HPDE6-E6E7 (cell line): ENCODE measurements at regions not wholly inside any gene's neighbourhood (a gene's known extent, or its start where the extent isn't known, plus 50 kb on each side); places are given as distances from the start of the nearest gene placed in this dataset.
"Not testable (repeated sequence)": the region's sequence is repeated elsewhere in the genome, so short reads cannot be mapped to it uniquely, and the experiment has no call there.

Experiments
- DNase-seq: peaks from one replicate; pipeline ENCODE4 v3.0.0; 2011; ENCODE audit warnings: missing footprints; ENCODE audit errors: extremely low spot score

DNA sequence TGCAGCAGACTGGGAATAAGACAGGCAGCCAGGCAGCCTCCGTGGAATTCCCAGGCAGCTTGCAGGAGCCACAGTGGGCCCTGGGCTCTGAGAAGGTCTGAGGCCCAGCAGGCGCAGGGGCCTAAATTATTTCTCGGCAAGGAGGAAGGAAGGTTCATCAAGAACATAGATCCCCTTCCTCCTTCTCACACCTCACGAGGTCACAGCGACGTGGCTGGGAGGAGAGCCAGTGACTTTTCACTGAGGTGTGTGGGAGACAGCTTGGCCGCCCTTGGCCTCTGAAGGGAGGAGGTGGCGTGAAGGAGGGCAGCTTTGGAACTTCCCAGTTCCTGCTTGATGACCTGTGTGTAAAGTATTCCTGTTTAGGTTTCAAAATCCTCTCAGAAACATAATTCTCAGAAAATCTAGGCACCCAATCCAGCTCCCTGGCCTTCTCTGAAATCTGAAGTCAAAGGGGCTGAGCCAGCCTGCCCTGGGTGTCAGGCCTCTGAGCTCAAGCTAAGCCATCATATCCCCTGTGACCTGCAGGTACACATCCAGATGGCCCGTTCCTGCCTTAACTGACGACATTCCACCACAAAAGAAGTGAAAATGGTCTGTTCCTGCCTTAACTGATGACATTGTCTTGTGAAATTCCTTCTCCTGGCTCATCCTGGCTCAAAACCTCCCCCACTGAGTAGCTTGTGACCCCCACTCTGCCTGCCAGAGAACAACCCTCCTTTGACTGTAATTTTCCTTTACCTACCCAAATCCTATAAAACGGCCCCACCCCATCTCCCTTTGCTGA is 161.0 kb downstream of the ADRA2C start:
- DNase-seq, result not testable (repeated sequence)

DNA sequence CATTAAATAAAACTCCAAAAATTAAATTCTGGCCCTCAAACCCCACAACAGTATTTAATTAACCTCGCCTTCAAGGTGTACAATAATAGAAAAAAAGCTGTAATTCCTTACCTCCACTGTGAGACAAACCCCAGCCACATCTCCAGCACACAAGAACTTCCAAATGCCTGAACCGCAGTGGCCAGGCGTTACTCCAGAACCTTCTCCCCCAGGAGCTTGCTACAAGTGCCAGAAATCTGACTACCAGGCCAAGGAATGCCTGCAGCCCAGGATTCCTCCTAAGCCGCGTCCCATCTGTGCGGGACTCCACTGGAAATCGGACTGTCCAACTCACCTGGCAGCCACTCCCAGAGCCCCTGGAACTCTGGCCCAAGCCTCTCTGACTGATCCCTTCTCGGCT is 163.2 kb downstream of the ADRA2C start:
- not testable (repeated sequence) for DNase-seq

DNA sequence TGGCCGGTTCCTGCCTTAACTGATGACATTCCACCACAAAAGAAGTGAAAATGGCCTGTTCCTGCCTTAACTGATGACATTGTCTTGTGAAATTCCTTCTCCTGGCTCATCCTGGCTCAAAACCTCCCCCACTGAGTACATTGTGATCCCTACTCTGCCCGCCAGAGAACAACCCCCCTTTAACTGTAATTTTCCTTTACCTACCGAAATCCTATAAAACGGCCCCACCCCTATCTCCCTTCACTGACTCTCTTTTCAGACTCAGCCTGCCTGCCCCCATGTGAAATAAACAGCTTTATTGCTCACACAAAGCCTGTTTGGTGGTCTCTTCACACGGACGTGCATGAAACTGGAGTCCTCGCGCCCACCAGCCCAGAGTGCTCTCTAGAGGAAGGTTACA is 166.5 kb downstream of the ADRA2C start:
- not testable (repeated sequence) for DNase-seq

DNA sequence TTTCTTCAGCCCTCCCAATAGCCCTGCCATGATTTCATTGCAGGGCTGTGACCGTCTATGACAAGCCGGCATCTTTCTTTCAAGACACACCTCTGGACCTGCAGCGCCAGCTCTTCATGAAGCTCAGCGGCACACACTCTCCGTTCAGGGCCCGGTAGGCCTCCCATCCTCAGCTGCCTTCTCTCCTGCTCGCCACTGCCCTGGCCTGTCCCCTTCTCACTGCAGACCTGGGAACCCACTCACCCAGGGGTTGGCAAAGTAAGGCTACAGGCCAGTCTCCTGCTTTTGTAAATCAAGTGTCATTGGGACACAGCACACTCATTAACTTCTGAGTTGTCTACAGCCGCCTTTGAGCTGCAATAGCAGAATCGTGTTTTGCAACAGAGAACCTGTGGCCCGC is 169.2 kb downstream of the ADRA2C start:
- DNase-seq, result not testable (repeated sequence)

DNA sequence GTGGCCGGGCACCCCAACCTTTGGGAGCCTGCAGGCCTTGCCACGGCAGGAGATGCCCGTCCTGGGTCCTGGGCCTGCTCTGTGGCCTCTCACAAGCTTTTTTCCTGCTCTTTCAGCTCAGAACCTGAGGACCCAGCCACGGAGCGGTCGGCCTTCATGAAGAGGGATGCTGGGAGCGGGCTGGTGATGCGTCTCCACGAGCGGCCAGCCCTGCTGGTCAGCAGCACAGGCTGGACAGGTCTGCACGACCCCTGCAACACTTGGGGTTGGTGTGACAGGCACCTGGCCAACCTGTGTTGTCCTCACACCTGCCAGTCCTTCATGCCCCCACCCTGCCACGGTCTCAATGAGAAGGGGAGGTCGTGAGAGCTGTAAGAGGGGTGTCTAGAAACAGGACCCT is 170.0 kb downstream of the ADRA2C start:
- DNase-seq, result no peak

DNA sequence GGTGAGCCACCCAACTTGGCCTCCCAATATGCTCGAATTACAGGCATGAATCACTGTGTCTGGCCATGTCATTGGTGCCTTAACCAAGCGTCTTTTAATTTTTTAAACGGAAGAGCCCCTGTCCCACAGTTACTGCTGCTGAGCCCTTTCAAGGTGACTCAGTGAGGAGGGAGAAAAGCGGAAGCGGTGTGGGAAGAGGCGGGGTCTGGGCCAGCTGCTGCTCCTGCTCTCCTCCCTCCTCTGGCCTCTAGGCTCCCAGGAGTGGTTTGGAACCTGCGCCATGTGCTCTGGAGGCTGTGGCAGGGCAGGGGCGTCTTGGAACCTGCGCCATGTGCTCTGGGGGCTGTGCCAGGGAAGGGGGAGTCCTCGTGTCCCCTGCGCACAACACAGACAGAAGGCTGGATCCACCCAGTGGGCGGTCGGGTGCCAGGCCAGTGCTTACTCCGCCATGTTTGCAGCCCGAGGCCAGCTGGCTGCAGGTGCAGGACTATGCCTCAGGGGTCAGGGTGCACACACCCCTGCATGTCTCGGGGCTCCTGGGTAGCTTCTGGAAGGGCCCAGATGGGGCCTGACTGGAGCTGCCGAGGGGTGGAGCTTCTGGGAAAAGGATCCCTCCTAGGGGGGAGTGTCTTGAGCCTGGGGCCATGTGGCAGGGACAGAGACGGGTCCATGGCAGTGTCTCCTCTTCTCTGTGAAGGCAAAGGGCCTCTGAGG is 171.8 kb downstream of the ADRA2C start:
- DNase-seq, result not testable (repeated sequence)

DNA sequence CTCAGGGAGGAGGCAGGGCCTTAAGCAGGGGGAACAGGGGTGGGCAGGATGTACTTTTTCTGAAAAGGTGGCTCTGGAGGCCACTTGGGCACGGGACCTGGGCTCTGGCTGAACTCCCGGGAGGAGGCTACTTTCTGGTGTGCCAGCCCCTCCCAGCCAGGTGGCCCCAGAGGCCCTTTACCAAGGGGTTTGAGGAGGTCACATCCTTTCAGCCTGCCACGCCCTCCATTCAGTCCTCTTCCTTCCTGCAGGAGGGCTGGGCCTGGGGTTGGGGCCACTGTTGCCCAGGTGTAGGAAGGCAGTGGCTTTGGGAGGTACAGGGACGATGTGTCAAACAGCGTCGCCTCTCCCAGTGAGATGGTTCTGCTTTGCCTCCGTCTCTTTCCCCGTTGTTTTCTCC is 172.5 kb downstream of the ADRA2C start:
- DNase-seq, result not testable (repeated sequence)

DNA sequence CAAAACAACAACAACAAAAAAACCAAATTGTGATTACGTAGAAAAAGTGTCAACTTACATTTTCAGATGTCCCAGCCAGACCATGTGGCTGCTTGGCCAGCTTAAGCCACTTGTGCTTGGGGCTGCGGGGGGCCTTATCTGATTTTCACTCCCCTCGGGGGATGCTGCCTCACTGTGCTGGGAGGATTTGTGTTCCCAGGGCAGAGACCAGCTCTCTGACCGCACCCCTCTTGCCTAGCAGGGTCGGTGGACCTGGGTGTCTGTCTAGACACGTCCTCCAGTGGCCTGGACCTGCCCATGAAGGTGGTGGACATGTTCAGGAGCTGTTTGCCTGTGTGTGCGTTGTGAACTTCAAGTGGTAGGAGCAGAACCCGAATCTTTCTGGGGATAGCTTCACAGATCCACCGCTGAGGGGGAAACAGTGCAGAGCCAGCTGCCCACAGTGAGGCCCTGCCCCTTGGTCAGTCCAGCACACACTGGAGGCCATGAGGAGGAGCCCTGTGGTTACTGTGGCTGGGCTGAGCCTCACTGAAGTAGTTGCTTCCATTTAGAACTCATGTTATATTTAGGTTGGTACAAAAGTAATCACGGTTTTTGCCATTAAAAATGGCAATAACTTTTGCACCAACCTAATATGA is 173.9 kb downstream of the ADRA2C start:
- peak; percentile 0 for DNase-seq

DNA sequence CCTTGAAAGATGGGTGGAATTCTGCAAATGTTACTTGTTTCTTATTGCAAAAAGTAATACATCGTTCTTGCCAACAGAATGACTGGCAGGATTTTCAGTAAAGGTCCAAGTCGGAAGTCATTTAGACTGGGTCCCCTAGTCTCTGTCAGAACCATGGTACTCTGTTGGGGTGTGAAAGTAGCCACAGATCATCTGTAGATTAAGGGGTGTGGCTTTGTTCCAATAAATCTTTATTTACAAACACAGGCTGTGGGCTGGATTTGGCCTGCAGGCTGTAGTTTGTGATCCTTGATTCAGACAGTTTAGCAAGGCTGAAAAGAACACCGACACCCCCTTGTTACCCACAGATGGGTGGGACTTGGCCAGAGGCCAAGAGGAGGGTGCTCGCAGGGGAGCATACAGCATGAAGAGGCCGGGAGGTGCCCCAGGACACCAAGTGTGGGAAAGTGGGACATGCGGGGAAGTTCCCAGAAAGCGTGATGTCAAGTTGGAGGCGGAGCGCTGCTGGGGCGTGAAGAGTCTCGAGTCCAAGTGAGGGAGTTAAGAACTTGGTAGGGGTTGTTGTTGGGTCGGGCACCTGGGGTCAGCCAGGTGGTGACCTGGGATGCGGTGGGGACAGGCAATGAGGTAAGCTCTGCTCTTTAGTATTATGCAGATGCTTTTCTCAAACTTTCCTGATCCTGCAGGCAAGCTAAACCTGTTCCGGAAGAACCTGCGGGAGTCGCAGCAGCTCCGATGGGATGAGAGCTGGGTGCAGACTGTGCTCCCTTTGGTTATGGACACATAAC is 175.7 kb downstream of the ADRA2C start:
- DNase-seq, result not testable (repeated sequence)

DNA sequence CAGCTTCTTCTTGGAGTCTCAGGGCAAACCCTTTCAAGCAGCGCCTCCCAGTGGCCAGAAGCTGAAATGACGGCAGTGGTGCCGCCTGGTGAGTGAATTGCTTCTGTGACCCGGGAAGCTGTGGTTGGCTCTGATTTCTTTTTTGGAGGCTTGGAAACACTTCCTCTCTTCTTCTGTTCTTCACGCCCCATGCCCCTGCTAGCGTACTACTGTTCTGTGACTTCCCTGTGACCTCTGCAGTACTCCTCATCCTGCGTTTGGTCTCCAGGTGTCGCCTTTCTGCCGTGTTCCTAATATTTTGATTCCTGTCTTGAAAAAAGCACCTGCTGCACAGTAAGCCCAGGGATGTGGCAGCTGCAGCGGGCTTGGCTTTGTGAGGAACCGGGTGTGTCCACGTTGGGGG is 176.4 kb downstream of the ADRA2C start:
- DNase-seq, result peak; percentile 8

DNA sequence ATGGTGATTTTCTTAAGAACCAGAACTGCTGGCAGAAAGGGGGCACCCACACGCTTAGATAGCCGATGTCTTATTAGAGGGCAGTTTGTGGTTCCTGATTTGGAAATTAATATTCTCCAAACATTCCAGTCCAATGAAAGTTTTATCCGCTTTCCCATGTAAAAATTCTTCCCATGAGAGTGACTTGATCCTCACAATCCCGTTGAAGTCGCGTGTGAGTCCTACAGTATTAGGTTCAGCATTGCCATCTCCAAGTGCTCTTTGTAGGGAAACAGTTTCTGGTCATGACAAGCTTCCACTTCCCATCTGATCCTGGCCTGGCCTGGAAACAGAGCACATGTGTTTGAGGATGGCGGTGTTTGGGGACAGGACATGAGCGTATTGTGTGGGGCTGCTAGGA is 176.9 kb downstream of the ADRA2C start:
- DNase-seq, result not testable (repeated sequence)

DNA sequence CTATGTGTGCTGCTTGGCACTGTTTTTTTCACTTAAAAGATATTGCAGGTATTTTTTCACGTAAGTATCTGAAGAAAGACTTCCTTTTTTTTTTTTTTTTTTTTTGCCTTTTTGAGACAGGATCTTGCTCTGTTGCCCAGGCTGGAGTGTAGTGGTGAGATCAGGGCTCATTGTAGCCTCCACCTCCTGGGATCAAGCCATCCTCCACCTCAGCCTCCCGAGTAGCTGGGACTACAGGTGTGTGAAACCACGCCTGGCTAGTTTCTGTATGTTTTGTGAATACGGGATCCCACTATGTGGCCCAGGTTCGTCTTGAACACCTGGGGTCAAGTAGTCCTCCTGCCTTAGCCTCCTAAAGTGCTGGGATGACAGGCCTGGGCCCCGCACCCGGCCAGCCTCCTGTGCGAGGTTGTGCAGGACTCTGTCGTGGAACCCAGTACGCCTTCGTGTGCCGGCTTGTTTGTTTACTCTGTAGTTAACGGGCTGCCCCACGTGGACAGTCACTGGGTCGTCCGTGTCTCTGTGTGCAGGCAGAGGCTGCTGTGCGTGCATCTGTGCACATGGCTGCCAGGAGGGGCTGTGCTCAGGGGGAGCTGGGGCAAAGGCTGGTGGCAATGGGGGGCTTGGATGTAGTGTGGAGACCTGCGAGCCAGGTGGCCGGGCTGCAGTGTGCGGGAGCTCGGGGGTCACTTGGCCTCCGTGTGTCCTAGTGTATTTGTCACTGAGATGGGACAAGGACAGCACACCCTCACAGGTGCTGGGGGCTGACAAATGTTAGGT is 179.5 kb downstream of the ADRA2C start:
- no peak for DNase-seq

DNA sequence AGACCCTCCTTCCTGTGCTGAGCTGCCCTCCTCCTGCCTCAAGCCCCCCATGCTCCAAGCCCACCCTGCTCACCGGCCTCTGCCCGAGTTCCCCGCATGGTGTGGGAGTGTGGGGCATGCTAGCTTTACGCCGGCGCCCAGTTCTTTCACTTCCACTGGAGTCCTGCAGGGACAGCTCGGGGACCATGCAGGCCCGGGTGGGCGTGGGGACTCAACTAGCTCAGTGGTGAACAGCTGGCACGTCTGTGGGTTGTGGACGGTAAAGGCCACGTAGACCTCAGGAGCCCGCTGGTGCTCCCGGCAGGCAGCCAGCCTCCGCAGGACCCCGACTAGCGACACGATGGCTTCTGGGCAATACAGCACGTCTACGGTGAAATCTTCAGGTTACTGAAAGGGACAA is 180.4 kb downstream of the ADRA2C start:
- DNase-seq, result not testable (repeated sequence)

DNA sequence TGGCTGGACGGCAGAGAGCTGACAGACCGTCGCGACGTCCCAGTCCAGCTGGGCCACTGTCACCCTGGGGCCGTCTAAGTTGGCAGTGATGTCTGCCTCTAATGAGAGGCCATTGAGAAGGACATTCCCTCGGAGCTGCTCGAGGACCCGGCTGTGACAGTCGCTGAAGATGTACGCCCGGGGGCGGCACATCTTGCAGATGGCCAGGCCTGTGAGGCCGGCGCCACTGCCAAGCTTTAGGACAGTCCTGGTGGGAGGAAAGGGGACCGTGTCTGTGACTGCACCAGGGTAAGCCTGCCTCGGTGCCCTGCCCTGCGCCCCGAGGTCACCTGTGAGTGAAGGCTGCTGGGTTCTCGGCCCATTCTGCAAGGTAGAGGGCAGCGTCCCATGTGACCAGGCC is 181.6 kb downstream of the ADRA2C start:
- DNase-seq, result not testable (repeated sequence)

DNA sequence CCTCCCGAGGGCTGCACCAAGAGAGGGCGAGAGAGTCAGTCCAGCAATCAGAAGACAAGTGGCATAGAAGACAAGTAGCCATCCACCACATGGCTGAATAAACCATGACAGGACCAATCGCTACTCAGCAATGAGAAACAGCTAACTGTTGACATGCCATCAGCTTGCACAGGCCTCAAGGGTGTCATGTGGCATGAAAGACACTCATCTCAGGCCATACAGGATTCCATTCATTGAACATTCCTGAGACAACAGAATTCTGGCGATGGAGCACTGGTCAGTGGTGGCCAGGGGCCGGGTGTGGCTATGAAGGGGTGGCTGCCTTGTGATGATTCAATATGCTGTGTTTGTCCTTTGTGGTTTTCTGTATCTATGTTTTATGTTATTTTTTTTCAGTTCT is 182.0 kb downstream of the ADRA2C start:
- DNase-seq, result not testable (repeated sequence)

DNA sequence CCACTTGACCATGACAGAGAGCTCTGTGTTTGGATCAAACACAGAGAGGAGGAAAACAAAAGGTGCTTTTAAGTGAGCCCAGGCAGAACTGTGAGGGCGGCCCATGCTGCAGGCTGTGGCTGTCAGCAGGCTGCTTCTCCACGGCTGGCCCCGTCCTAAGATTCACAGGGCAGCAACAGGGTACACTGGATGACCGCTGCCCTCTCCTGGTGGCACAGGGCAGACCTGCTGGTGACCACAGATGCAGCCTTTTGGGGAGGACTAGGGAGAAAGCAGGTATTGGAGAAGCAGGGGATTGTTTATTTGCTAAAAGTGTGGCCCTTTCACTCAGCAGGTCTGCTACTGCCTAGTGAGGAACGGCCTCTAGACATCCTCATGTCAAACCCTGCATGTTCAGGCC is 183.7 kb downstream of the ADRA2C start:
- not testable (repeated sequence) for DNase-seq

DNA sequence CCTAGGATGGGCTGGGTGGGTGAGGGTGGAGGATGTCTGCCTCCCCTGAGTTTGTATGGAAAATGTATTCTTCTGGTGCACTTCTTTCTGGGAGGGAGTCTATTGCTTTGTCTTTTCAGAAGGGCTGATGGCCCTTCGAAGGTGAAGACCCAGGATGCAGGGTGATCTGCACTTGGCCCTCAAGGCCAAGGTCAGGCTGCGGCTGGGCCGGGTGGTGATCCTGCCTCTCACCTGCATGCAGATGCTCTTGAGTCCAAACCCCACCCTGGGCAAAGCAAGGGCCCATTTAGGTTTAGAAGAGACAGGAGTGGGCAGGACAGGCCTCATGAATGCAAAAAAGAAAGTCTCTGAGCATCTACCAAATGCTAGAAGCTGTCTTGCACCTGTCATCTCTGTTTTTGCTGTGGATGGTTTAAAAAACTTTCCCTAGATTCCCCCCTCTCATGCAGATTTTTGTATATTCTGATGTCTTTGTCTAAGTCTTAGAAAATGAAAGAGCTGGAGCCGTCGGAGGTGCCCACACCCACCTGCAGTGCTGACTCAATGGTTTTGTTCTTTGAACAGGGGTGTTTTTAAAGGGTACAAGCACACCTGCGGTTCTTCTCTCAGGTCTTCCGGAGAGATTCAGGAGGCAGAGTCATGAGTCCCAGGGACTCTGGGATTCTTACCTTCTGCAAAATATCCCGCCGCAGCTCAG is 186.4 kb downstream of the ADRA2C start:
- DNase-seq, result not testable (repeated sequence)

DNA sequence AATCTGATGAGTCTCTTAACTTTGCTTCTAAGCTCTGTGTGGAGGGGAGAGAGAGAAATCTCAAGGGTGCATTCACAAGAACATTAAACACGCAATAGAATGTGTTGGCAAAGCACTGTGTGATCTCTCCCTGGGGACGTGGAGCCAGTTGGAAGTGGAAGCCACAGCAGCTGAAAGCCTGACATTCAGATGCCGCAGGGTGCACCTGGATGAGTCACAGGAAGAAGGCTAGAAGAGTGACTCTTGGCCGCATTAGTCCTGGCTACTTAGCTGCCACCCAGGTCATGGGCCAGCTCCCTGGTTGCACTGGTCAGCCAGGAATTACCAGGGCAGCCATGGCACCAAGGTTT is 186.9 kb downstream of the ADRA2C start:
- not testable (repeated sequence) for DNase-seq

DNA sequence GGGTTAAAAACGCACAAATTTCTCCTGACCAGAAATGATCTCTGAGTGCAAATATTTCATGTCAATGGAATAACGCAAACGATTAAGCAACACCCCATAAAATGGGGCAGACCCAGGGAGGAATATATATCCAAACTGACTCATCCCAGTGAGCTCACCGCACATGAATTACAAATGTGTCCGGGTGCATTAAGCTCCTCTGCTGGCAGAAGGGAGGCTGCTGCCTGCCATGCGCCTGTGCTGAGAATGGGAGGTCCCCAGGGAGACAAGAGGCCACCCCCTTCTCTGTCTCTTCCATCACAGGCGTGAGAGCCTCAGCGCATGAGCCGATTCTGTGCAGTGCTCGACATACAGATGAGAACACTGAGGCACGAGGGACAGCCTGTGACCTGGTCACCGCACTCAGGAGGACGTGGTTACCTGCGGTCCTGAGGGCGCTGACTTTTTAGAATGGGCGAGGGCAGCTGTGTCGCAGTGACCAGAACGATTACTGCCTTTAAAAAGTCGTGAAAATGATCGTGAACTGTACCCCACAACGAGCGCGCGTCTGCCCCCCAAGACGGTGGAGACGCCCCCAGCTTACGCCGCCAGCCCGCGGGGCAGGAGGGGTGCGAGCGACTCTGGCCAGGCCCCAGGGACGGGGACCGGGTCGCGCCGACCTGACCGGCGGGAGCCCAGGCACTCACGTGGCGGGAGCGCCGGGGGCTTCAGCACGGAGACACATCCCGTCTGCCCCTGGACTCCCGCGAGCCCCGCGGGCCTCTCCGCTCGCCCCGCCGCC is 188.5 kb downstream of the ADRA2C start:
- peak; percentile 67 for DNase-seq
